Endothelial cell of umbilical vein (primary cell): ENCODE measurements at regions not wholly inside any gene's neighbourhood (a gene's known extent, or its start where the extent isn't known, plus 50 kb on each side); places are given as distances from the start of the nearest gene placed in this dataset.

ENCODE experiments used
- BruUV-seq: library from RNA; stranded (reverse); fragments of 400-500 nt; replicated peaks from 2 replicates; lab custom pipeline; 2021; lab: Mats Ljungman, UMichigan
- CTCF ChIA-PET: fragments of 300-600, 350-600 bp; sonication (Branson Sonifier 250); formaldehyde crosslinking; loops from one replicate; lab custom pipeline; 2021; ENCODE audit warnings: antibody characterized with exemption, inconsistent platforms; lab: Charles Lee
- POLR2A ChIA-PET: fragments of 300-600, 350-600 bp; sonication (Branson Sonifier 250); formaldehyde crosslinking; loops from one replicate; lab custom pipeline; 2021; ENCODE audit warnings: antibody characterized with exemption, inconsistent platforms; lab: Charles Lee
- DNase-seq: peaks from one replicate; pipeline ENCODE4 v3.0.0-alpha.2; 2011; ENCODE audit warnings: low read depth, low spot score
- FAIRE-seq: peaks from 2 replicates; lab custom pipeline; 2011; peaks lifted over from hg19 to GRCh38; lab: Jason Lieb, UNC
- H2AFZ ChIP-seq: 2 replicates; pipeline ENCODE4 v1.6.0; 2012; ENCODE audit warnings: low read depth, low read length, control low read depth, inconsistent platforms
- H3K27ac ChIP-seq: 2 replicates; pipeline ENCODE4 v1.5.1; 2011; ENCODE audit warnings: low read depth, mild to moderate bottlenecking, control low read depth, low read length, moderate library complexity; ENCODE audit not compliant: insufficient read depth
- H3K27me3 ChIP-seq, 2 experiments: 2 replicates each; pipeline versions ENCODE4 v1.6.0 to v1.6.1; 2011; ENCODE audit warnings: low read length in 2 of 2, mixed read lengths in 1 of 2; ENCODE audit not compliant: control insufficient read depth in 2 of 2, insufficient read depth in 2 of 2
- H3K36me3 ChIP-seq, 2 experiments: 2 replicates in 1 of 2; 3 replicates in 1 of 2; pipeline ENCODE4 v1.5.1; 2011; ENCODE audit warnings: low read length in 2 of 2, mild to moderate bottlenecking in 1 of 2, moderate library complexity in 1 of 2; ENCODE audit not compliant: control insufficient read depth in 2 of 2, insufficient read depth in 2 of 2; ENCODE audit errors: extremely low read depth in 1 of 2
- H3K4me1 ChIP-seq: 3 replicates; pipeline ENCODE4 v1.5.1; 2011; ENCODE audit warnings: mild to moderate bottlenecking, low read length; ENCODE audit not compliant: control insufficient read depth, insufficient read depth; ENCODE audit errors: extremely low read depth
- H3K4me2 ChIP-seq: 2 replicates; pipeline ENCODE4 v1.6.1; 2011; ENCODE audit warnings: low read length, control low read depth, mixed read lengths; ENCODE audit not compliant: insufficient read depth
- H3K4me3 ChIP-seq, 3 experiments: fragments of 200-600 bp in 1 of 3; sonication (generic), shearing (Covaris generic) in 1 of 3; replicated peaks in 1 of 3; 2 replicates each; pipeline ENCODE4 v1.5.1; 2011 to 2016; ENCODE audit warnings: control low read depth in 3 of 3, low read length in 3 of 3, mild to moderate bottlenecking in 2 of 3, inconsistent platforms in 1 of 3, low read depth in 1 of 3, moderate library complexity in 1 of 3; ENCODE audit not compliant: insufficient read depth in 1 of 3
- H3K79me2 ChIP-seq: 2 replicates; pipeline ENCODE4 v1.6.0; 2012; ENCODE audit warnings: low read length, inconsistent platforms; ENCODE audit not compliant: control insufficient read depth, insufficient read depth
- H3K9ac ChIP-seq: replicated peaks from 2 replicates; pipeline ENCODE3; 2011; ENCODE audit warnings: low read length, control low read depth; ENCODE audit not compliant: insufficient read depth; ENCODE audit errors: extremely low read depth
- H3K9me1 ChIP-seq: replicated peaks from 3 replicates; pipeline ENCODE4 v1.6.0; 2011; ENCODE audit warnings: mild to moderate bottlenecking, low read length; ENCODE audit not compliant: control insufficient read depth, insufficient read depth; ENCODE audit errors: extremely low read depth
- H3K9me3 ChIP-seq: replicated peaks from 2 replicates; pipeline ENCODE4 v1.5.1; 2012; ENCODE audit warnings: low read length, inconsistent platforms; ENCODE audit not compliant: control insufficient read depth, insufficient read depth
- H4K20me1 ChIP-seq: replicated peaks from 2 replicates; pipeline ENCODE3; 2011; ENCODE audit warnings: mild to moderate bottlenecking, low read length; ENCODE audit not compliant: control insufficient read depth, insufficient read depth; ENCODE audit errors: extremely low read depth
- EZH2 ChIP-seq: IDR thresholded peaks from 2 replicates; pipeline ENCODE4 v1.6.1; 2012; ENCODE audit warnings: borderline replicate concordance, low read depth, mild to moderate bottlenecking, moderate library complexity, low read length, inconsistent platforms; ENCODE audit not compliant: severe bottlenecking
- FOS ChIP-seq: IDR thresholded peaks from 2 replicates; pipeline ENCODE4 v1.6.1; 2011; ENCODE audit warnings: mild to moderate bottlenecking, low read length, moderate library complexity, borderline replicate concordance; ENCODE audit not compliant: insufficient read depth
- GATA2 ChIP-seq: IDR thresholded peaks from 2 replicates; pipeline ENCODE4 v1.7.0; 2011; ENCODE audit warnings: low read depth, mild to moderate bottlenecking, moderate library complexity, mixed read lengths, low read length; ENCODE audit not compliant: insufficient read length, insufficient read depth
- JUN ChIP-seq: IDR thresholded peaks from 2 replicates; pipeline ENCODE4 v1.6.1; 2011; ENCODE audit warnings: borderline replicate concordance, low read depth; ENCODE audit not compliant: insufficient read length, insufficient read depth
- MAX ChIP-seq: IDR thresholded peaks from 2 replicates; pipeline ENCODE4 v1.6.1; 2011; ENCODE audit not compliant: insufficient read depth, insufficient read length
- MYC ChIP-seq: IDR thresholded peaks from one replicate; pipeline ENCODE4 v1.6.1; 2011; ENCODE audit warnings: mild to moderate bottlenecking, low read depth, low read length
- POLR2A ChIP-seq: IDR thresholded peaks from 2 replicates; pipeline ENCODE4 v1.6.1; 2012; ENCODE audit warnings: low read depth, mild to moderate bottlenecking, control low read depth, low read length
- POLR2AphosphoS5 ChIP-seq: IDR thresholded peaks from 2 replicates; pipeline ENCODE4 v1.6.1; 2012; ENCODE audit warnings: low read depth, mild to moderate bottlenecking, control low read depth, low read length, moderate library complexity; ENCODE audit not compliant: insufficient read depth
- dilution Hi-C: fragments of 300-500 bp; cut with MboI; formaldehyde crosslinking; loops from one replicate; pipeline ENCODE4 v1.15.0; 2019; ENCODE audit warnings: low sequenced_read_pairs; ENCODE audit not compliant: extremely low pct_ligation_motif_present
- intact Hi-C: fragments of 100-400 bp; cut with micrococcal nuclease; formaldehyde crosslinking; loops from one replicate; pipeline ENCODE4 v1.10.0; 2022
- TF ChIP-seq, protein P1 (sequence below), 2 donors: IDR thresholded peaks; 1 replicate in 1 of 2; 2 replicates in 1 of 2; pipeline ENCODE4 v1.5.1; 2011; ENCODE audit warnings: low read length in 2 of 2, mild to moderate bottlenecking in 2 of 2, moderate library complexity in 2 of 2, control low read depth in 1 of 2, inconsistent platforms in 1 of 2, low read depth in 1 of 2; ENCODE audit not compliant: insufficient read depth in 1 of 2; ENCODE audit errors: extremely low read depth in 1 of 2

DNA sequence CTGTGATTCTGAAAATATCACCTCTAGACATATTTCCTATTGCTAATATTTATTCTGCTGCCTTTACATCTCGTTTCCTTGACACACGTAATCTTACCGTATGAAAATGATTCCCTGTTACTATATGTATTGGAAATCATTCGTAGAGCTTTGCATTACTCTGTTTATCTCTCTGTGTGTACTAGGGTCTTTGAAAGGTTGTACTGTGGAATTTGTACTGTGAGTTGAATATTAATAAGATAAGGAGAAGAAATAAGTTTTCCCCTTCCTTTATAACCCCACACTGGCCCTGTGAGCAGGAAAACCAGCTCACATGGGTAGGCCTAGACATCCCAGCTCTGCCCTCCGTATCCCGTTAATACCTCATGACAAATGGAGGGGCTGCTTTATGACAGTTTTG is 354.9 kb downstream of the KLF5 start:
- FAIRE-seq (no peak), DNase-seq (no peak)
- ChIA-PET CTCF (no interaction called here), POLR2A (no interaction called here)
- Histone ChIP-seq H3K4me2 (no peak overlapping the region), H3K9me3 (no peaks in the 10 kb centered on the region), H3K9me1 (no peaks in the 10 kb centered on the region), H3K9ac (no peak overlapping the region), H4K20me1 (no peaks in the 10 kb centered on the region), H3K36me3 (no peaks in the 10 kb centered on the region), H3K27me3 (no peaks in the 10 kb centered on the region), H3K79me2 (no peaks in the 10 kb centered on the region), H3K4me1 (no peaks in the 10 kb centered on the region), H3K27ac (no peak overlapping the region), H2AFZ (no peak overlapping the region), H3K4me3 (no peak overlapping the region)
- TF ChIP-seq, protein P1, sequence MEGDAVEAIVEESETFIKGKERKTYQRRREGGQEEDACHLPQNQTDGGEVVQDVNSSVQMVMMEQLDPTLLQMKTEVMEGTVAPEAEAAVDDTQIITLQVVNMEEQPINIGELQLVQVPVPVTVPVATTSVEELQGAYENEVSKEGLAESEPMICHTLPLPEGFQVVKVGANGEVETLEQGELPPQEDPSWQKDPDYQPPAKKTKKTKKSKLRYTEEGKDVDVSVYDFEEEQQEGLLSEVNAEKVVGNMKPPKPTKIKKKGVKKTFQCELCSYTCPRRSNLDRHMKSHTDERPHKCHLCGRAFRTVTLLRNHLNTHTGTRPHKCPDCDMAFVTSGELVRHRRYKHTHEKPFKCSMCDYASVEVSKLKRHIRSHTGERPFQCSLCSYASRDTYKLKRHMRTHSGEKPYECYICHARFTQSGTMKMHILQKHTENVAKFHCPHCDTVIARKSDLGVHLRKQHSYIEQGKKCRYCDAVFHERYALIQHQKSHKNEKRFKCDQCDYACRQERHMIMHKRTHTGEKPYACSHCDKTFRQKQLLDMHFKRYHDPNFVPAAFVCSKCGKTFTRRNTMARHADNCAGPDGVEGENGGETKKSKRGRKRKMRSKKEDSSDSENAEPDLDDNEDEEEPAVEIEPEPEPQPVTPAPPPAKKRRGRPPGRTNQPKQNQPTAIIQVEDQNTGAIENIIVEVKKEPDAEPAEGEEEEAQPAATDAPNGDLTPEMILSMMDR (IDR thresholded peaks at IDR 0.05; ENCODE audit: extremely low read depth in 1 of 2, insufficient read depth in 1 of 2, low read depth in 1 of 2, low read length in 2 of 2) = no peak
- TF ChIP-seq POLR2A = no peak
- TF ChIP-seq JUN = no peak
- no peak for TF ChIP-seq EZH2
- no peak for TF ChIP-seq POLR2AphosphoS5
- TF ChIP-seq MYC = no peak
- TF ChIP-seq GATA2 = no peak
- TF ChIP-seq MAX = no peak
- TF ChIP-seq FOS = no peak
- dilution Hi-C loops = no loop called here
- no TSS peak for BruUV-seq
- intact Hi-C loops = no loop called here
